Skin of body (tissue), 1 donor: ENCODE measurements at regions not wholly inside any gene's neighbourhood (a gene's known extent, or its start where the extent isn't known, plus 50 kb on each side); places are given as distances from the start of the nearest gene placed in this dataset.

ENCODE experiments used
- DNase-seq: peaks from one replicate; lab custom pipeline; 2025; lab: John Stamatoyannopoulos, UW

DNA sequence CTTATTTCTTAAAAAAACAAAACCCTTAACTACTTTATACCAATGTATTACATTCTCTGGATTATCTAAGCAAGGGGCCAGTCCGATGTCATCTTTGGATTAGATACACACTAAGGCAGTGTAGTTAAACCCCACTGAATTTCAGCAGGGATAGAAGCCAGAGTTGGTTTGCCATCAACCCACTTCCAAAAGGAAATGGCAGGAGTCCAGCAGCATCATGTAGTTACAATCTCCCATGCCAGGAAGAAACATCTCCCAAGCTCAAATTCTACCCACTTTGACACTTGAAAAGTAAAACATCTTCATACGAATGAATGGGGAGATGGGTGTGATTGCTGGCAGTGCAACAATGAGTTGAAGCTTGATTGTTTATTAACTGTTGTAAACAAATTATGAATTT is 203.5 kb upstream of the PLXNC1 start:
- no peak for DNase-seq

DNA sequence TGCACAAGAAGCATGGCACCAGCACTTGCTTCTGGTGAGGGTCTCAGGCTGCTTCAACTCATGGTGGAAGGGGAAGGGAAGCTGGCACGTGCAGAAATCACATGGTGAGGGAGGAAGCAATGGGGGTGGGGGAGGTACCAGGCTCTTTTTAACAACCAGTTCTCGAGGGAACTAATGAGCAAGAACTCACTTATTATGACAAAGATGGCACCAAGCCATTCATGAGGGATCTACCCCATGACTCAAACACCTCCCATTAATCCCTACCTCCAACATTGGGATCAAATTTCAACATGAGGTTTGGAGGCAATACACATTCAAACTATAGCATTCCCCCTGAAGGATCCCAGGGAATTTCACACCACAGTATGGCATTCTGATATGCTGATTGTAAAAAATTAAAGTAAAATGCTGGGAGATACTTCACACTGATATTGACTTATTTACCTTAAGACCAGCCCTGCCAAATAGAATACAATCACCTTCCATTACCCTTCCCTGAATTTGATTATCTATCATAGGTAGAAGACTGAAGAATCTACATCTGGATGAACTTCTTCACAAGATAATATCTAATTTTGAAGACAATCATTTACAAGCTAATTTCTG is 201.7 kb upstream of the PLXNC1 start:
- no peak for DNase-seq

DNA sequence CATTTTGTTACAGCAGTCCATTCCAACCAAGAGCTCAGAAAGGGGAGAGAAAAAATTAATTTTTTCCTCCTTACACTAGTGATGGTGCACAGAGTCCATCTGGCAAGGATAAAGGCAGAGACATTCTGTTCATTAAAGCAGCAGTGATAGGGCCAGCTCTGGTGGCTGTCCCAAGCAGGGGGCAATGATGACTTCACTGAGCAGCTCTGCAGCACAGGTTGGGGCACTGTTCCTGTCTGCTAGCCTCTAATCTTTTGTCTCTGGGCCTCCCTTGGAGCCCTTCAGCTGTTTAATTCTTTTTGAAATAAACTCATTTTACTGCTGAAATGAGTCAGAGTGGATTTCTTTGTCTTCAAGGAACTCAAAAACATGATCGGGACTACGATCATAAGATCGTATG is 200.9 kb upstream of the PLXNC1 start:
- DNase-seq, result no peak

DNA sequence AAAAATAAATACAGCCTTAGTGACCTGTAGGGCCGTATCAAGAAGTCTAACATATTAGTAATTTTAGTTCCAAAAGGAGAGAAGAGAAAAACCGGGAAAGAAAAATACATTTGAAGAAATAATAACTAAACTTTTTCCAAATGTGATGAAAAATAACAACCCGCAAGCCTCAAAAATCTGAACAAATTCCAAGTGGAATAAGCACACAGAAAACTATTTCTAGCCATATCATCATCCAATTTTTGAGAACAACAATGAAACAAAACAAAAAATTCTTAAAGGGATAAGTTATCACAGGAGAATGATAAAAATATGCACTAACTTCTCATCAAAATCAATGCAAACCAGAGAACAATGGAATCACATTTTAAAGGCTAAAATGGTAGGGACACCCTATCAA is 198.1 kb upstream of the PLXNC1 start:
- DNase-seq, result peak; percentile 21

DNA sequence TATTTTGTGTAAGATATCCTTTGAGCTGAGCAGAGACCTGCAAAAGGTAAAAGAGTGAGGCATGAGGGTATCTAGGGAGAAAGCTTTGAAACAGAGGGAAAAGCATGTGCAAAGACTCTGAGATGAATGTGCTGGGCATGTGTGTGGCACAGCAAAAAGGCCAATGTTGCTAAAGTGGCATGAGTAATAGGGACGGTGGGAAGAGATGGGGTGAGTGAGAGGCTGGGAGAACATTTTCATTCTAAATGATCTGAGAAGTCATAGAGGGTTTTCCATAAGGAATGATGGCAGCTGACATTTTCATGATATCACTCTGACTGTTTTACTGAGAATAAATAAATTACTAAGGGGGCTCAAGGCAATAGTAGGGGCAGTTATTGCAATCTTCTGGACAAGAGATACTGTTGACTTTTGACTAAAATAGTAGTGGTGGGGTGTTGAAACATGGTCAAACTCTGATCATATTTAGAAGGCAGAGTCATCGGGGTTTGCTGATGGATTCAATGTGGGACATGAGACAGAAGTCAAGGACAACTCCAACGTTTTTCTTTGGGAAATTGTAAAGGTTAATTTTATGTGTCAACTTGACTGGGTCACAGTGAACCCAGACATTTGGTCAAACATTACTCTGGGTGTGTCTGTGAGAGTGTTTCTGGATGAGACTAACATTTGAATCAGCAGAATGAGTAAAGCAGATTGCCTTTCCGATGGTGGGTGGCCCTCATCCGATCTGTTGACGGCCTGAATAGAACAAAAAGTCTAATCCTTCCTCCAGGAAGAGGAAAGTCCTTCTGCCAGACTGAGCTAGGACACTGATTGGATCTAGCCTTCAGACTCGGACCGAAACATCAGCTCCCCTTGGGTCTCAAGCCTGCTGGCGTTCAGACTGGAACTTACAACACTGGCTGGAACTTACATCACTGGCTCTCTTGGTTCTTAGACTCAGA is 193.9 kb upstream of the PLXNC1 start:
- DNase-seq, result no peak

DNA sequence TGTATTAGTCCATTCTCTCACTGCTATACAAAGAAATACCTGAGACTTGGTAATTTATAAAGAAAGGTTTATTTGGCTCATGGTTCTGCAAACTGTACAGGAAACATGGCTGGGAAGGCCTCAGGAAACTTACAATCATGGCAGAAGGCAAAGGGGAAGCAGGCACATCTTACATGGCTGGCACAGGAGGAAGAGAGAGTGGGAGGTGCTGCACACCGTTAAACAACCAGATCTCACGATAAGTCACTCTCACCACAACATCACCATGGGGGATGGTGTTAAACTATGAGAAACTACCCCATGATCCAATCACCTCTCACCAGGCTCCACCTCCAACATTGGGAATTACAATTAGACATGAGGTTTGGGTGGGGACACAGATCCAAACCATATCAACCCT is 191.8 kb upstream of the PLXNC1 start:
- no peak for DNase-seq

DNA sequence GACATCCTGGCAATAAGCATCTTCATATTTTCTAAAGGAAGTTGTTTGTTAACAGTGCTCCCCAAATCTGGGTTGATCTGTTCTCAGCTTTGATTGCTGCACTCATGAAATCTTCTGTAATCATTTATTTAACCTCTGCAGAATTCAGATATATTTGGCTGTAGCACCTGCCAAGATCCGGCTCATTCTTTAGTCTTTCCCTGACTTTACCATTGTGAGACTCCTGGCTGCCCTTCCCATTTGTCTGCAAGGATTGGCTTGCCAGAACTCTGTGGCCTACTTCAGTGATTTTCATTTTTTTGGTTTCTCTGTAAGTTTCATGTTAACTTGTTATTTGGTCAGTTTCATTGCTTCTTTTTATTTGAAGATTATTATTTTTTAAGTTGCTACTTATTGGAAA is 191.2 kb upstream of the PLXNC1 start:
- no peak for DNase-seq

DNA sequence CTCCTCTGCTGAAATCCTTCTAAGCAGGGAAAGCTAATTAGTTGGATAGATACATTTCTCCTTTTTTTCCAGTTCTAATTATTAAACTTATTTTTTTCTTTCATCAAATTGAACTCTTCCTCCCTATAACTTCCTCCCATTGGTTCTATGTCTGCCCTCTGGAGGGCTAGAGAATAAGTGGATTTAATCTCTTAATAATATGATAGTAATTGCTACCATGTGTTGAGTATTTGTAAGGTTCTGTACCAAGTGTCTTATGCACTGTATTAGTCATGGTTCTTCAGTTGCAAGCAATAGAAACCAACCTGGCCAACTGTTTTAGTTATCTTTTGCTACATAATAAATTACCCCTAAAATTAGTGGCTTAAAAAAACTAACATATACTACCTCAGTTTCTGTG is 190.5 kb upstream of the PLXNC1 start:
- no peak for DNase-seq

DNA sequence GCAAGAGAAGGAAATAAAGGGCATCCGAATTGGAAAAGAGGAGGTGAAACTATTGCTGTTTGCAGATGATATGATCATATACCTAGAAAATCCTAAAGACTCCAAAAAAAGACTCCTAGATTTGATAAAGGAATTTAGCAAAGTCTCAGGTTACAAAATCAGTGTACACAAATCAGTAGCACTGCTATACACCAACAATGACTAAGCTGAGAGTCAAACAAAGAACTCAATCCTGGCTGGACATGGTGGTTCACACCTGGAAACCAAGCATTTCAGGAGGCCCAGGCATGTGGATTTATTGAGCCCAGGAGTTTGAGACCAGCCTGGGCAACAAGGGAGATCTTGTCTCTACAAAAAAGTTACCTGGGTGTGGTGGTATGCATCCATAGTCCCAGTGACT is 188.7 kb upstream of the PLXNC1 start:
- DNase-seq, result no peak

DNA sequence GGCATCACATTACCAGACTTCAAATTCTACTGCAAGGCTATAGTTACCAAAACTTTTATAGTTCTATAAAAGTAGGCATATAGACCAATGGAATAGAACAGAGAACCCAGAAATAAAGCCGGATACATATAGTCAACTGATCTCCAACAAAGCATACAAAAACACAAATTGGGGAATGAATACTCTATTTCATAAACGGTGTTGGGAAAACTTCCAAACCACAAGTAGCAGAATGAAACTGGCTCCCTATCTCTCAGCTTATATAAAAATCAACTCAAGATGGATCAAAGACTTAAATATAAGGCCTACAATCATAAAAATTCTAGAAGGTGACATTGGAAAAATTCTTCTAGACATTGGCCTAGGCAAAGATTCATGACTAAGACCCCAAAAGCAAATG is 187.9 kb upstream of the PLXNC1 start:
- DNase-seq, result no peak

DNA sequence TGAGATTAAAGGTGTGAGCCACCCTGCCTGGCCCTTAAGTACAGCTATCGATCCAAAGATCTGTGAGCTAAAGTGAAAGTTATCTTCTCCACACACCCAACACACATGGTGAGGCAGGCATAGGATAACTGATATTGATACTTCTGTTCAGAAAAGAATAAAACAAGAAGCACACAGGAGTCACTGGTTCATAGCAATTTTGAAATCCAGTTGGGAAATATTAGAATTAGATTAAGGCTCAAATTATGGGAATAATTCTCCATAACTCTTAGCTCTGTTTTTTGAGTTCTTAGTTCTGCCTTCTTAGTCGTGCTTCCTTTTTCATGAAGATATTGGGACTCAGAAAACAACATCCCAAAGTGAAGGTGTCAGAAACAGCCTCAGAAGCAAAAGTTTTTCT is 186.0 kb upstream of the PLXNC1 start:
- DNase-seq, result no peak

DNA sequence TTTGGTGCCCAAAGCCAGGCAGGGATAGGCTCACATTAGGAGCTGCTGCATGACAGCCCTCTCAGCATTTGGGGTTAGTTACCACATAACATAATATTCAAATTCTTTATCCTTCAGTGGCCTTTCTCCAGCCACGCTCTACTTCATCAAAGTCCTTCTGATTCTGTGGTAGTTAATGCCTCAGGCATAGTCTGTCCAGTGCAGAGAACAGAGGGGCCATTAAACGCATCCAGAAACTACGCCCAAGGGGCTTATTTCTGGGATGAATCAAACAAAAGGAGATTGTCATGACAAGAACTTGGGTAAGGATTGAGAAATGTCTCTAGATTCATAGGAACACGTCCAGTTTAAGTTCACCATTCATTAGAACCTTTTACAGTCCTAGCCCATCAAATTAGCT is 183.4 kb upstream of the PLXNC1 start:
- no peak for DNase-seq

DNA sequence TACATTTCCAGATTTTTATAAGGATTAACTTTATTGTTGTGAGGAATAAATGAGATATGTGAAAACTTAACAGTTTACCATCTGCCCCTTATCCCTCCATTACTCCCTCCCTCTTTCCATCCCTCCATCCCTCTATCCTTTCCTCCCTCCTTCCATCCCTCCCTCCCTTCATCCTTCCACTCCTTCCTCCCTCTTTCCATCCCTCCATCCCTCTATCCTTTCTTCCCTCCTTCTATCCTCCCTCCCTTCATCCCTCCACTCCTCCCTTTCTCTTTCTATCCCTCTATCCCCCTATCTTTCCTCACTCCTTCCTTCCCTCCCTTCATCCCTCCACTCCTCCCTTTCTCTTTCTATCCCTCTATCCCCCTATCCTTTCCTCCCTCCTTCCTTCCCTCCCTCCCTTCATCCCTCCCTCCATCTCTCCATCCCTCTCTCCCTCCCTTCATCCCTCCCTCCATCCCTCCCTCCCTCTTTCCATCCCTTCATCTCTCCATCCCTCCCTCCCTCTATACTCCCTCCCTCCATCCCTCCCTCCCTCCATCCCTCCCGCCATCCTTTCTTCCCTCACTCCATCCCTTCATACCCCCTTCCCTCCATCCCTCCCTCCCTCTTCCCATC is 181.8 kb upstream of the PLXNC1 start:
- no peak for DNase-seq

DNA sequence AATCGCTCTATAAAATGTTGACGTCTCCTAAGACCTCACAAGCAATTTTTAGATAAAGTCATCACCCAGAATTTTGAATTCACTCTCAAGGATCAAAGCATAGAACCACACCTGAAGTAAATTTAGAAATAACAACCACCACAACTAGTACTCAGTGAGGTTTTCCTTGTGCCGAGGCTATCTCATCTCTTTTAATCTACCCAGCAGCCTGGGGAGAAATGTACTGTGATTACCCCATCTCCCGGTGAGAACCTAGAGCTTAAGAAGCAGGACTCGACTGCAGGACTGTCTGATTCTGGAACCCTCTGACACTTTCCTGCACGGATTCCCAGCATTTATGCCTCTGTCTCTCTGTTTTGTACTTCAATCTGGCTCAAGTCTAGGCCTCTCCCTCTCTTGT is 180.9 kb upstream of the PLXNC1 start:
- DNase-seq, result no peak

DNA sequence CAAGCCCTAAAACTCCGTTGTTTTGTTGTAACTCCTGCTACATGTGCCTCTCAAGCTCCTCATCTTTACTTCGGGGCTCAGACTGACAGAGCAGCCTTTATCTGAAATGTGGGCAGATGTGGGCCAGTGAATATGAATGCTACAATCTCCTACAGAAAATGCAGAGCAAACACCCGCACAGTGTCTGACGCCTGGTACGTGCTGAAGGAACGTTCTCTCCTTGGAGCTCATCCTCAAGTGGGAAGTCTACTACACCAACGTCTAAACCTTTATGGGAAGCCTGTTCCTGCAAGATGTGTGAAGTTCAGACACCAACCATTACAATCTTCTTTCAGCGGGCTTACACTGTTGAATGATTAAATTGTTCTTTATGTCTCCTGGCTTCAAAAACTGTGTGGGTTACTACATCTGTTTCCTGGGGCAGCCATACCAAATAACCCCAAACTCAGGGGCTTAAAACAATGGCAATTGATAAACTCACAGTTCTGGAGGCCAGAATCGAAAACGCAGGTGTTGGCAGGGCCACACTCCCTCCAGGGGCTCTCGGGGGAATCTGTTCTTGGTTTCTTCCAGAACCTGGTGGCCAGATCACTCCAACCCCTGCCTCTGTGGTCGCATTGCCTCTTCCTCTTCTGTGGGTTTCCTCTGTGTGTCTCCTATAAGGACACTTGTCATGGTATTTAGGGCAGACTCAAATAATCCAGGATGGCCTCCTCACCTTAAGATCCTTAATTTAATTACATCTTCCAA is 179.7 kb upstream of the PLXNC1 start:
- no peak for DNase-seq

DNA sequence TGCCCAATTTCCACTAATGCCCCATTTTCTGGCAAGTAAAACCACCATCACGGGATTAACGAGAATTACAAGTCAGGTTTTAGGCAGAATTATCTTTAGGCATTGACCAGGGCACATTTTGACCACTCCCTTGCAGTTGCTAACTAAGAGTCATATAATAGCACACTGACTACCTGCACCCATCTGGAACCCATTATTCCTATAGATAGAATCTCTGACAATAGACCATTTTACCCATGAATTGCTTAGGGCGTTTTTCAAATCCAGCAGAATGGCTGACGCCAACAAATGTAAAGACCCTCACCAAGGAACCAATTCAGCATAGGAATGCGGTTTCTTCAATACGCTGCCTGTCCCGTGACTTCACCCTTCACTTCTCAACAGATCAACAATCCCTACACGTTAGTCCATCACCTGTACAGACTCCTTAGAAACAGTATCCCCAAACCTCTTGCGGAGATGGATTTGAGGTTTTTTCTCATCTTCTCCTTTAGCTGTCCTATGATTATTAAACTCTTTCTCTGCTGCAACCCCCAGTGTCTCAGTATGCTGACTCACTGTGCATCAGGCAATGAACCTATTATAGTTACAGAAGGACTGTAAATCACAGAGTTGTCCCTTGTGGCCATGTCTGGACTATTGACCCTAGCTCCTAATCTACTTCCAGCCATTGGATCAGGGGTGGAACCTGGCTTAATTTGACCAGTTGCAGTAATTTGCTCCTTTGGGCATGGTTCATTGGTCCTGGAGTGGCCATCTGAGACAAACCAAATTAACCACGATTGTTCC is 177.3 kb upstream of the PLXNC1 start:
- no peak for DNase-seq

DNA sequence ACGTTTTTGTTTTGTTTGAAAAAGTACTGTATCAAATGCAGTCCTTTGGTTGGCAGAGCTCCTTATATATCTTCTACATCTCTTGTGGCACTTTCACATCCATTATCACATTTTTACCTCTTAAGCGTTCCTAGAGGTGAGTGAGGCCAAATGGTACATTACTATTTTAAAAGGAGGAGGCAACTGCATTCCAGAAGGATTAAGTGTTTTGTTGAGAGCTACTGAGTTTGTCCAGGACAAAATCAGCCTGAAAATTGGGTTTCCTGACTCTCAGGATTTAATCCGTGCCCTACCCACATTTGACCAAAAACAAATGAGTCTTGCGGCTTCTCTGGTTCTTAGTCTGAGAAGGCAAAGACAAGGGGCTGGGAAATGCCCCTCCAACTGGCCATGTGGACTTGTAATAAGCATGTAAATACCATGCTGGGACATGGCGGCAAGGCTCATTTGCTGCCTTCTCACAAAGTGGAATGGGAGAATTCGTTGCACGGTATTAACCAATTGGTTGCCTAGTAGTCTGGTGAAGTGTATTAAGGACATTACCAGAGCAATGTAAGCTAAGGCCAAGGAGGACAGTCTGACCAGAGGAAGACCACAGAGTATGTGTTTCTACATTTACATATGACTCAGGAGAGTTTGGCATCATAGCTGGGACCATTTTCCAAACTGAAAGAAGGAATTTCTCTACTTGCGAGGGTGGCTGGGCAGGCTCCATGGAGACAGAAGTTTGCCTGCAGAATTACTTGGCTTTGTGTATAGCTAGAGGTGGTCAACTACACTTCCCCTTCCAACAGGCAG is 175.8 kb upstream of the PLXNC1 start:
- DNase-seq, result no peak

DNA sequence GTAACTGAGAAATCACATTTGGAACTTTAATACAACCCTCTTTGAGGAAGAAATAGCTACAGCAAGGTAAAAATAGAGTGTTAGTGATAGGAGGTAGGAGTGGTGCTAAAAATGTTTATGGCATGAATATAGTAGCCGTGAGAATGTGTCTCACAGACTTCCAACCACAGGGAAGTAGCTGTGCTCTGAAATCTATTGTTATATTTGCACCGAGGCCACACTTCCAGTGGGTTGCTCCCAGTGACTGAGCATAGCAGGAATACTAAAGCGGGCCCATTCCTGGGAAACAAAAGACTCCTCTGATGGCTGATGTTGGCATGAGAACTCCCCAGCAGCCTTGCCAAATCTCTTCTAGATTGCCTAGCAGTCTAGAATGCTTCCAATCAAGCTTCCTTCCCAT is 174.1 kb upstream of the PLXNC1 start:
- no peak for DNase-seq

DNA sequence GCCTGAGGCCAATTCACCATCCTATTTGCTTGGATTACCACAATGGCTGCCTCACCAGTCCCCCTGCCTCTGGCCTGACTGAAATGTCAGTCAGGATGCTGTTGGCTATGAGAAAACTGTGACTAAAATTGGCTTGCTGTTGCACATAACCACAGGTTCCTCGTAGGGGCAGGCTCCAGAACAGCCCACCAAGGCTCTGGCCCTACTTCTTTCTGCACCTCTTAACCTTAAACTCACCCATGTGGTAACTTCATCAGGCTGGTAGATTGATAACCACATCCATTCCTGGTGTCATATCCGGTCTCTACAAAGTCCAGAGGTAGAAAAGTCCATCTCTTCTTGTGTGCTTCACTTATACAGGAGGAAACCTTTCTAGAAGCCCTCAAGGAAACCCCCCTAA is 172.4 kb upstream of the PLXNC1 start:
- DNase-seq, result no peak

DNA sequence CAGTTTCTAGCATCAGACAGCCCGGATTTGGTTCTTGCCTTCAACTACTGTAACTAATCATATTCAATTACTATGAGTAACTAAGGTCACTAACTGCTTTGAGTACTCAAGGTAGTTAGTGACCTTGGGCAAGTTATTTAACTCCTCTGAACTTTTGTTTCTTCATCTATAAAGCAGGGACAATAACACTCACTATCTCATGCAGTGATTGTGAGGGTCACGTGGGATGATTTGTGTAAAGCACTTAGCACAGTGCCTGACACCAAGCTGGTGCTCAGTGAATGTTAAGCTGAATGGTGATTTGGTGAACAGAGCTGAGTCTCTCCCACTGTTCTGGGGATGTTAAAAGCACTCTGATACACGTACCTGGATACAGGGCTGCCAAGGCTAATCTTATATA is 171.3 kb upstream of the PLXNC1 start:
- no peak for DNase-seq
